ENCODE measurements at regions not wholly inside any gene's neighbourhood (a gene's known extent, or its start where the extent isn't known, plus 50 kb on each side); places are given as distances from the start of the nearest gene placed in this dataset.

- TF ChIP-seq ARNTL (CRISPR knock-in tag; IDR thresholded peaks at IDR 0.05; ENCODE audit: borderline replicate concordance, low read depth) (no peak), CSRNP3 (CRISPR knock-in tag; IDR thresholded peaks at IDR 0.05) (no peak), ZNF565 (CRISPR knock-in tag; conservative IDR thresholded peaks at IDR 0.05; ENCODE audit: low read depth) (no peak), RARB (CRISPR knock-in tag; IDR thresholded peaks at IDR 0.05) (no peak), TSHZ2 (CRISPR knock-in tag; IDR thresholded peaks at IDR 0.05) (no peak), BACH2 (CRISPR knock-in tag; IDR thresholded peaks at IDR 0.05; ENCODE audit: borderline replicate concordance) (no peak), ZC3H10 (CRISPR knock-in tag; IDR thresholded peaks at IDR 0.05) (no peak)
Observed at GRCh38 chr2:239473211-239473805, 72.5 kb upstream of the HDAC4 start.
